Skin of body (tissue), 1 donor: ENCODE measurements at regions not wholly inside any gene's neighbourhood (a gene's known extent, or its start where the extent isn't known, plus 50 kb on each side); places are given as distances from the start of the nearest gene placed in this dataset.
A peak's percentile ranks its signal among the peaks of the same experiment; 100 is the strongest.

ENCODE experiments used
- DNase-seq: peaks from one replicate; lab custom pipeline; 2025; lab: John Stamatoyannopoulos, UW

- no peak for DNase-seq
Observed at GRCh38 chr16:86018071-86018470, 119.1 kb downstream of the IRF8 start.

DNA sequence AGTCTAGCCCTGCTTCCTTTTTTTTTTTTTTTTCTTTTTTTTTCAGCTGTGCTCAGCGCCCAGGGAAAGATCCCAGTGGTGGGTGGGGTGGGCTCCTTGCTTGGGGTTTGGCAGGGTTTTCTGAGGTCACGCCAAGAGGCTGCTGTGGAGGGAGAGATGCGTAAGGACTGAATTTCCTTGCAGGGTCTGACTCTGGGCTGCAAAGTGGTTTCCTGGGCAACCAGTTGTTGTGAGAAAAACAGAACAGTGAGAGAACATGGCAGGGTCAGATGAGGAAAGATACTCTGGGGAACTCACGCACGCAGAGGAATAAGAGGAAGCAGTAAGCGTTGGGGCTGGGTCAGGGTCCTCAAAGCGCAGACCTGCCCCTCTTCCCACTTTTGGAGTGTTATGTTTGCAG, 119.5 kb downstream of the IRF8 start:
- peak; percentile 35 for DNase-seq

DNA sequence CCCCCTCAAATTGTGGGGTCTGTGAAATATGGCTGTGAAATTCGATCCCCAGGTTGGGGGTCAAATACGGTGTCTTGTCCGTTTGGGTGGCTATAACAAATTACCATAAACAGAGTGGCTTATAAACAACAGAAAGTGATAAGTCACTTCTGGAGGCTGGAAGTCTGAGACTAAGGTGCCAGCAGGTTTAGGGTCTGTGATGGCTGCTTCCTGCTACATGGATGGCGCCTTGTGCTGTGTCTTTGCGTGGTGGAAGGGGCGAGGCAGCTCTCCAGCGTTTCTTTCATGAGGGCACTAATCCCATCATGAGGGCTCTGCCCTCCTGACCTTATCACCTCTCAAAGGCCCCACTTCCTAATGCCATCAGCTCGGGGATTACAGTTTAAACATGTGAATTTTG, 120.0 kb downstream of the IRF8 start:
- DNase-seq: no peak

GRCh38 chr16:86019446-86020047, 120.6 kb downstream of the IRF8 start:
- no peak for DNase-seq

GRCh38 chr16:86020971-86021370, 122.0 kb downstream of the IRF8 start:
- no peak for DNase-seq

DNA sequence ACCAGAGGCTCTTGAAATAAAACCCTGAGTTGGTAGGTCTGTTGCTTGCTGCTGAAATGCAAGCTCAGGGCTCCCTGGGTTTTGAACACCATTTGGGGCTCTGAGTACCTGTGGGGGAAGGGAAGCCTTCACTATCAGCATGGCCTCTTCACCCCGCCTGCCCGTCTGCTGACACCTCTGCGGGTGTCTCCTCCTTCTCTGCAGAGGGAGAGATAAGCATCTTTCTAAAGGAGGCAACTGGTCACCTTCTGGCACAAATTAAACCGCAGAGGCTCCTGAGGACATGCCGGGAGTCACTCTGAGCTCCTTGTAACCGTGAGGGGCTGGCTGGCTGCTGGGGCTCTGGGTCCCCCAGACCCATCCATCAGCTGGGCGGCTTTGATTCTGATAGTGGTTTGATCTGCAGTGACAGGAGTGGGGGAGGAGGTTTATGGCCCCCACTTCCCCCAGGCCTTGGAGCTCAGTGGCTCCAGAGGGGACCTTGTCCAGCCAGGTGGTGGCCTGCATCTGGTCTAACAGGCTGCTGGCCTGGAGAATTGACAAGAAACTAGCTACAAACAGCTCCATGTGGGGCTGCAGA, 123.5 kb downstream of the IRF8 start:
- no peak for DNase-seq

GRCh38 chr16:86024210-86024609, 125.2 kb downstream of the IRF8 start:
- no peak for DNase-seq

- no peak for DNase-seq
Observed at GRCh38 chr16:86025706-86026105, 126.7 kb downstream of the IRF8 start.

DNA sequence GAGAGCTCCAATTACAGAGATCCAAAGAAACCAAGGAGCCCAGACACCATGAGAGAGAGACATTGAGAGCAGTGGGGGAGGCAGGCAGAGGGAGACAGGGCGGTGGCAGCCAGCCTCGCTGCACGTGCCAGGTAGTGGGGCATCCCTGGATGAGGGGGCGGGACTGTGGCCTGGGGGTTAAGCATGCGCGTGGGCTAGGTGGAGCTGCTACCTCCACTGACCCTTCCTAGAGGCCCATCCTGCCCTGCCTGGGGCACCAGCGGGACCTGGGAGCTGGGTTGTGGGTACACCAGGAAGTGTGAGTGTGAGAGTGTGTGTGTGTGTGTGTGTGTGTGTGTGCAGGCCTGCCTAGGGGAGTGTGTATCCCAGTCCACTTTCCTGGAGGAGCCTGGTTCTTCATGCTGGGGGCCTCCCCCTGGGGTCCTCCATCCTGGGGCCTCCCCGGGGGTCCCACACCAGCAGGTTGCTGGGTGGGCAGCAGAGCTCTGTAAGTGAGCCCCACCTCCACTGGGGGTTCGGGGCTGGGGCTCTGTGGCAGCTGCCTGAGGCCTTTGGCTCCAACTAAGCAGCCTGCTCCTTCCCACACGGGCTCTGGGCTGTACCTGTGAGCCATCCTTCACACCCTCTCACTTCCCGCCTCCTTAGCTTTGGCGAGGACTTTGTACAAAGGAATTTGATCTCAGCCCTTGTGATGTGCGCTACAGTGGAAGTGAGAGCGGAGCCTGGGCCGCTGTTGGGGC, 127.4 kb downstream of the IRF8 start:
- DNase-seq: no peak

- DNase-seq: no peak
Observed at GRCh38 chr16:86026916-86027315, 128.0 kb downstream of the IRF8 start.

- no peak for DNase-seq
Observed at GRCh38 chr16:86027373-86028126, 128.6 kb downstream of the IRF8 start.

DNA sequence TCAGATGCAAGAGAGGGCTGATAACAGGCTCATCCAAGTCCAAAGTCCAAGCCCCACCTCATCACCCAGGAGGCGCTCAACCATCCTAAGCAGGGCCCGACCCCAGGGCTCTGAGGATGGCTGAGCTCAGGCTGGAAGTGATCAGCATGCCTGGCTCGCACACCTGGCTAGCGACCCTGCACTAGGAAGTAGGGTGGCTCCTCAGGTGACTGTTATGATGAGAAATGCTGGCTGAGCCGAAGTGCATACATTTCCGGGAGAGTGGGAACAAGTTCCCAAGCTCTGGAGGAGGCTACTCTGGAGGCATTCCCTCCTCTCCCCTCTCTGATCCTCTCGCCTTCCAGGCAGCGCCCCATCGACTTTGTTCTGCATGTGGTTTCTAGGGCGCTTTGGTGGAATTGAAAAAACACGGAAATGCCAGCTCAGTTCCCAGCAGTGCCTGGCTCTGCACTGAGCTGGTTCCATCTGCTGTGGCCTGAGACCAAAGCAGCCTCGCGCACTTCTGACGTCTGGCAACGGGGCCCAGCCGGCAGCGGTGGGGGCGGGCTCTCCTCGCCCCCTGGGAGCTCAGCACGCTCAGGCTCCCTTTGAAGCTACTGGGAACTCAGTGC, 130.3 kb downstream of the IRF8 start:
- DNase-seq: peak; percentile 74

- no peak for DNase-seq
Observed at GRCh38 chr16:86030116-86030515, 131.2 kb downstream of the IRF8 start.

DNA sequence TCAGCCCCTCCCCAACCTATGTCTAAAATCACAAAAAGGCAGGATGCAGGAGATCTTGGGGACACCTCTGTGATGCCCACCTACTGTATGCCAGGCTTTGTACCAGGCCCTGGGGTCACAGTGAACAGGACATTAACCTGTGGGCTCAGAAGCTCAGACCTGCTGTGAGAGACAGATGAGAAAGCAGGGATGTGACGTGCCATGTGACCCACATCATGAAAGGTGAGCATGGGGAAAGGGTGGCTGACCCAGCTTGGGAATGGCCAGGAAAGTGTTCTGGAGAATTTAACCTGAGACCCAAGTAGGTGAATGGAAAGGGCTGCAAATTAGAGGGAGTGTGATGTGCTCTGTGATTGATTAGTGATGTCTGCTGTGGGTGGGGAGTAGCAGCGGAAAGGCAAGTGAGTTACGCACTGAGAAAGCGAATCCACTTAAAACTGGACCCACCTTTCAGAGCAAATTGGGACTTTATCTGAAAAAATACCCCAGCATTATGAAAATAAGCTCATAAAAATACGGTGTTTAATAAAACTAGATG, 132.2 kb downstream of the IRF8 start:
- no peak for DNase-seq

DNA sequence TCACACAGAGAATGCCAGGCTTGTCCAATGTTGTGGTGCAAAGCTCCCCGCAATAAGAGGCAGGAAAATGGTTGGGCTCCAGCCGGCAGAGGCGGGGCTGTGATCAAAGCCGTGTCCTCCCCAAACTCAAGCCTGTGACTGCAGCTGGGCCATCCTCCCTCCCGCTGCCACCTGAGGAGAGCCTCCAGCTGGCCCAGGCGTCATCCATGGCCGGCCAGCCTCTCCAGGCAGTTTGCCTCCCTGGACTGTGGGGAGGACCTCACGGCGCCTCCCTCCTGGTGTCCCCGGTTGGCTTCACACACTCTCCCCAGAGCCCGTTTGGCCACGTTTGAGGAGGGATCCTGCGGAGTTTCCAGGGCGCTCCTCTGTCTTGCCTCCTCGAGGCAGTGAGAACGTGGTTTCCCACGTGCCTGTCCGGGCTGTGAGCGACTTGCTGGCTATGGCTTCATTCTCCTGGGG, 134.1 kb downstream of the IRF8 start:
- DNase-seq: no peak

- no peak for DNase-seq
Observed at GRCh38 chr16:86033971-86034370, 135.0 kb downstream of the IRF8 start.

DNA sequence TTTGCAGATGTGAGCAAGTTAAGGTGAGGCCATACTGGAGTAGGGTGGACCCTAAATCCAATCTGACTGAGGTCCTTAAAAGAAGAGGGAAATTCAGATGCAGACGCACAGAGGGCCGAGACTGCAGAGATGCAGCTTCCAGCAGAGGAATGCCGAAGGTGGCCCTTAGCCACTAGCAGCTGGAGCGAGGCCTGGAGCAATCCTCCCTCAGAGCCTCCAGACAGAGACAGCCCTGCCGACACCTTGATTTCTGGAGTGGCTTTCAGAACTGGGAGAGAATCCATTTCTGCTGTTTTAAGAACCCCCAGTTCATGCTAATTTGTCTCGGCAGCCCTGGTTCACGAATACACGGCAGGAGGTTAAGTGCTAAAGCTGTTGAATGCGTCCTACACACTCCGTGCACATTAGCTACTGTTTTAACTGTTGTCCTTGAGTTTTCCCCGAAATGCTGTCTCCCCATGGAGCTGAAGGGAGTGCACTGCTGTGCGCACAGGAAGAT, 135.5 kb downstream of the IRF8 start:
- DNase-seq: no peak

DNA sequence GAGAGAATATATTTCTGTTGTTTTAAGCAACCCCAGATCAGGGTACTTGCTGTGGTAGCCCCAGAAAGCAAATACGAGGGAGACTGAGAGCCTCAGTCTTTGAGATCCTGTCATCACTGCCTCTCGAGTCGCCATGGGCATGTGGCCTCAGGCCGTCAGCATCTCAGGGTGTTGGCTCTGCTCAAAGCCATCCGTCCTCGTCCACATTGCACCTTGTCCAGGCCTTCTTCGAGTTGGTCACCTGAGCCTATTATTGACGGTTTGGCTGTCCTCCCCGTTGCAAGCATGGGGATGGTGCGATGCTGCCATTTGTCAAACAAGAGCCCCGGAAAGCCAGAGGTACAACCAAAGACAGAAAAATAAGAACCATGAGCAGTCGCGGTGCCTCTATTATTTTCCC, 136.9 kb downstream of the IRF8 start:
- no peak for DNase-seq

DNA sequence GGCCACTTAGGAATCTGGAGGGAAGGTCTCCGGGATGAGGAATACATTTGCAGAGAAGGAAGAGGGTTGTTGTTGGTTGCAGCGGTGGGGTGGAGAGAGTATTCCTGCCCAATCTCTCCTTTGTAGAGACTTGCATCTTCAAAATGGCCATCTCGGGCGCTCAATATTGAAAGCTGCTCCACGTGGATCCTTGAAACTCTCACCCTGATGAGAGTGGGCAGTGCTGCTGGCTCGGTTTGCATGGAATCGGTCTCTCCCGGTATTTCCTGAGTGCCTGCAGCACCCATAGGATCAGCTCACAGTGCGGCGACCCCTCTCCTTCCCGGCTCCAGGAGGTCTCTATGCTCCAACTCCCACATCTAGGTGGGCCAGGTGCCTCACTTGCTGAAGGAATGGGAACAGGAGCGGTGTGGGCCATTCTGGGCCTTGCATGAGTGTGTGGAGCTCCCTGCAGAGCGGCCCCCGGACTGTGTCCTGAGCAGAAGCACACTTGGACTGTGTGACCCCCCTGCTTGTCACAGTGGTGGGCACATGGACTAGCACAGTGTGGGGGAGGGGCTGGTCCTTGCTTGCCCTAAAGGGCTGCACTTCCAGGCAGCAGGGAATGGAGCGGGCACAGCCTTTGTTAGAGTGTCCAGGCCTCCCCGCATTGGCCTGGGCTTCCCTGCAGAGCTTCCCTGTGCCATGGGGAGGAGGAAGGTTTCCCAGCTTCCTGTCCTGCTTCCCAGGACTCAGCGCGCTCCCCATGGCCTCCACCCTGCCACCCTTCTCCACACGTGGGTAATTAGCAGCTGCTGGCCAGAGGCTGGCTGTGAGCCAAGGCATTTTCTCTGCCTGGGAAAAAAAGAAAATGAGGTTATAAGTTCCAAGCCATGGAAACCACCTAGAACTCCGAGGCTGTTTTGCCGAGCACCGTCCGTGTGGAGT, 139.3 kb downstream of the IRF8 start:
- DNase-seq: no peak

- no peak for DNase-seq
Observed at GRCh38 chr16:86038926-86039310, 140.0 kb downstream of the IRF8 start.
